22Rv1 (cell line): ENCODE measurements at regions not wholly inside any gene's neighbourhood (a gene's known extent, or its start where the extent isn't known, plus 50 kb on each side); places are given as distances from the start of the nearest gene placed in this dataset.

Source experiments
- H3K27ac ChIP-seq: fragments of 450-650 bp; 2 replicates; pipeline ENCODE4 v1.5.1; 2017
- ZFX ChIP-seq: fragments of 450-650 bp; IDR thresholded peaks from 2 replicates; pipeline ENCODE4 v1.6.1; 2017; ENCODE audit warnings: antibody characterized with exemption, borderline replicate concordance
- TF ChIP-seq, protein P1 (sequence below): fragments of 450-650 bp; IDR thresholded peaks from 2 replicates; pipeline ENCODE4 v1.5.1; 2017; ENCODE audit warnings: mild to moderate bottlenecking

DNA sequence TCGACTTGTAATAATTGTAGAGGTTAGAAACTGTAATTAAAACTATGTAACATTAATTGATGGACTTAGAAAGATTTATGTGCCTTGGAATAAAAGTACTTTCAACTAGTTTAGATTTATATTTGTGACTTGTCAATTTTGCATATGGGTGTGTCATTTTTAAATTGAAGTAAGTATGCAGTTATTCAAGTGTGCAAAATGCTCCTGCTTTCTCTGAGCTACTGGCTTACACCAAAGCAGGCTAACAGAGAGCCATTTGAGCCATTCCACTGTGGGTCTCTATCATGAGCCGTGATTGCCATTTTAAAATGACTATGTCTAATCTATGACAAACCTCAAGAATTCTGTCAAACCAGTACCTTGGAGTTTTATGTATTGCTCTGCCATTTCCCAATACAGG, 345.0 kb upstream of the MDFIC2 start:
- H3K27ac ChIP-seq = no peak overlapping the region
- TF ChIP-seq, protein P1, sequence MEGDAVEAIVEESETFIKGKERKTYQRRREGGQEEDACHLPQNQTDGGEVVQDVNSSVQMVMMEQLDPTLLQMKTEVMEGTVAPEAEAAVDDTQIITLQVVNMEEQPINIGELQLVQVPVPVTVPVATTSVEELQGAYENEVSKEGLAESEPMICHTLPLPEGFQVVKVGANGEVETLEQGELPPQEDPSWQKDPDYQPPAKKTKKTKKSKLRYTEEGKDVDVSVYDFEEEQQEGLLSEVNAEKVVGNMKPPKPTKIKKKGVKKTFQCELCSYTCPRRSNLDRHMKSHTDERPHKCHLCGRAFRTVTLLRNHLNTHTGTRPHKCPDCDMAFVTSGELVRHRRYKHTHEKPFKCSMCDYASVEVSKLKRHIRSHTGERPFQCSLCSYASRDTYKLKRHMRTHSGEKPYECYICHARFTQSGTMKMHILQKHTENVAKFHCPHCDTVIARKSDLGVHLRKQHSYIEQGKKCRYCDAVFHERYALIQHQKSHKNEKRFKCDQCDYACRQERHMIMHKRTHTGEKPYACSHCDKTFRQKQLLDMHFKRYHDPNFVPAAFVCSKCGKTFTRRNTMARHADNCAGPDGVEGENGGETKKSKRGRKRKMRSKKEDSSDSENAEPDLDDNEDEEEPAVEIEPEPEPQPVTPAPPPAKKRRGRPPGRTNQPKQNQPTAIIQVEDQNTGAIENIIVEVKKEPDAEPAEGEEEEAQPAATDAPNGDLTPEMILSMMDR = no peak
- TF ChIP-seq ZFX = no peak

DNA sequence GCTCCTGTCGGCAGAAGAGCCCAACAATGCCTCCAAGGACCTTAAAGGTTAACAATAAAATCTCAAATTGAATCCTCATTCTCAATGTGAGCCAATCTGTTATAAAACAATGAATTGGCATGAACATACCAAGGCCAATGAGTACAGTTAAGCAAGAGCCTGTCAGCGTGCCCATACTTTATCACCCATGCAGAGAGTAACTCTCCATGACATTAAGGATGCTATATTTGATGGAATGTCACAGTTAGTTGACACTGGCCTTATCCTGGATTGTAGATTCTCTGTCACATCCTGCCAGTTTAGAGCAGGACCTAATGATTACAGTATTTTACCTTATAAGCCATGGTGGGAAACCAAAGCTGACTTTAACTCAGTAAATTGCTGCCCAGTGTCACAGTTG, 335.4 kb upstream of the MDFIC2 start:
- no peak overlapping the region for H3K27ac ChIP-seq
- TF ChIP-seq ZFX = no peak
- TF ChIP-seq, protein P1 = no peak

DNA sequence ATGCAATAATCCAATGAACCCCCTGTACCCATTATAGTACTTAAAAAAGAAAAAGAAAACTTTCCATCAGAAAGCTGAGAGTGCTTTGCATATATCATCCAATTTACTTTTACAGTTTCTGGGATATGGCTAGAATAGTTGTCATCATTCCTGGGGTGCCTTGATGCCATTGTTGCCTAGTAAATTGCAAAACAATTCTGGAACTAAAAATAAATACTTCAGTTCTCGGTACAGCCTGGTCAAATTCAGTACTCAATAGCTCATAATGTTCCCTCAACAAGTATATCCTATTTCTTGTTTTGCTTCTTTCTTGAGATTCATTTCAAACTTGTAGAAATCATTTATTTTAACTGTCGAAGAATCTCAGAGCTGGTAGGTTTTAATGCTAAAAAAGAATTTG, 334.7 kb upstream of the MDFIC2 start:
- TF ChIP-seq, protein P1 = no peak
- TF ChIP-seq ZFX = no peak

DNA sequence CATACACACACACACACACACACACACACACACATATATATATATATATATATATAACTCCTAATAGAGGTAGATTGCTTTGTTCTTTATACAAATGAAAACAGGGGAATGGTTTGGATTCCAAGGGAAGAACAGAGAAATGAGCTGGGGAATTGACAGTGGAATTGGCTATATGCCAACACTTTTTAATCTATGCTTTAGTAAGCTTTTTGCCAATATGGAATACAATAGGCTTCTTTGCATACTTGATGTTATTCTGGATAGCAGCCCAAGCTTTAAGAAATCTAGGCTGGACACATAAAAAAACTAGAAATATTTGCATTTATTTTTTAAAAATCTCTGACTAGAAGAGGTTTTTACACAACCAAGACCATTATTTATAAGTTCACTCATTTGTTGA, 334.2 kb upstream of the MDFIC2 start:
- TF ChIP-seq ZFX = no peak
- TF ChIP-seq, protein P1 = no peak
- H3K27ac ChIP-seq = no peak overlapping the region

More for the DNA sequence above, 334.7 kb upstream of the MDFIC2 start:
- no peak overlapping the region for H3K27ac ChIP-seq

DNA sequence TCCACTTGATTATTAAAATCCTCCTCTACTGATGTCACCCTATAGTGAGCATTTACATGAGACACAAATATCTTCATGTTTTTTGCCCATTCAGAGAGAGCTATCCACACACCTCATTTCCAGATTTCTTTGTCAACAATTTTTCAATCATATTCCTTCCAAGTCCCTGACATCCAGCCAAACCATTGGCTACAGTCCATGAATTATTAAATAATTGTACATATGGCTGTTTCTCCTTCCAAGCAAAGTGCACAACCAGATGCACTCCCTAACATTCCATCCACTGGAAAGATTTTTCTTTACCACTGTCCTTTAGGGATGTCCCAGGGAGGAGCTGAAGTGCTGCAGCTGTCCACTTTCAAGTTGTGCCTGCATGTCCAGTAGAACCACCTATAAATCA, 328.0 kb upstream of the MDFIC2 start:
- H3K27ac ChIP-seq = no peak overlapping the region
- no peak for TF ChIP-seq ZFX
- TF ChIP-seq, protein P1 = no peak

DNA sequence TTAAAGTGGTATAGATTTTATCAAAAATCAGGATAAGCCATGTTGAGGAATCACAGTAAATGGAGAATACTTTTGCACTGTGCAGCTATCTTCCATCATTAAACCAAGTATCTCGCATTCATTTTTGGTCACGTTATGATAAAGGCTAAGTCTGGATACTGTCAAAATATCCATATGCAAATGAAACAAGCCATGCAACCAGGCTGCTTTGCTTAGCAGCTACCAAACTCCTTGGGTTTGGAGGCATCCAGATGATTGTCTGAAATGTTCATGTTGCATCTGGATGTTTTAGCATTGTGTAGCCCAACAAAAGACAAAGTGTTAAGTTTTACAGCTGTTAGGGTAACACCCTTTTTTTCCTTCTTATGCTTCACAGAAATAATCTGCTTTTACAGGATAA, 322.9 kb upstream of the MDFIC2 start:
- H3K27ac ChIP-seq = no peak overlapping the region
- TF ChIP-seq, protein P1 = no peak
- no peak for TF ChIP-seq ZFX

DNA sequence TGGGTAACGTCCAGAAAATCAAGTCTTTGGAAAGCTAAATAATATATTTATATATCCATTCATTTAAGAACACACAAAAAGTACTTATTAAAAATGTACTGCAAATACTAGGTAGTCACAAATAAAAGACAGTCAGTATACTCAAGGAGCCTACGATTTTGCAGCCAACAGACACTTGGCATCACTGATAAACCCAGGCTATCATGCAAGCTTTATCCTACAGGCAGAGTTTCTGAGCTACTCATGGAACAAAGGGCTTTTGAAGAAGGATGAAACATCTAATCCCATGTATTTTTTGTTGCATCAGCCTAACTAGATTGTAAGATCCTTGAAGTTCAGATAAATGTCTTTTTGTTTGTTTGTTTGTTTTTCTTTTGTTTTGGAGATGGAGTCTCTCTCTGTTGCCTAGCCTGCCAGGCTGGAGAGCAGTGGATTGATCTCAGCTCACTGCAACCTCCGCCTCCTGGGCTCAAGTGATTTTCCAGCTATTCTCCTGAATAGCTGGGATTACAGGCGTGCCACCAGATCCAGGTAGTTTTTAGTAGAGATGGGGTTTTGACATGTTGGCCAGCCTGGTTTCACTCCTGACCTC, 319.4 kb upstream of the MDFIC2 start:
- TF ChIP-seq, protein P1 = no peak
- no peak for TF ChIP-seq ZFX
- no peak overlapping the region for H3K27ac ChIP-seq
